K562 (cell line): ENCODE measurements at regions not wholly inside any gene's neighbourhood (a gene's known extent, or its start where the extent isn't known, plus 50 kb on each side); places are given as distances from the start of the nearest gene placed in this dataset.
A peak's percentile ranks its signal among the peaks of the same experiment; 100 is the strongest.

Experiments used
- CTCFL ChIP-seq: IDR thresholded peaks from 2 replicates; pipeline ENCODE4 v1.6.1; 2011; ENCODE audit warnings: borderline replicate concordance, low read depth, mild to moderate bottlenecking, moderate library complexity, low read length; ENCODE audit not compliant: insufficient read depth, poor library complexity, severe bottlenecking
- GATAD2B ChIP-seq: fragments of 450-650 bp; IDR thresholded peaks from 2 replicates; pipeline ENCODE4 v1.6.1; 2017; ENCODE audit warnings: mild to moderate bottlenecking, borderline replicate concordance
- HES1 ChIP-seq: fragments of 450-650 bp; IDR thresholded peaks from 2 replicates; pipeline ENCODE4 v1.6.1; 2016; ENCODE audit warnings: low read depth, mild to moderate bottlenecking, moderate library complexity
- IFI16 ChIP-seq: fragments of 250-450 bp; sonication (Bioruptor Pico); IDR thresholded peaks from 2 replicates; pipeline ENCODE4 v2.1.2; 2022; ENCODE audit warnings: mild to moderate bottlenecking, inconsistent platforms
- KAT2B ChIP-seq: IDR thresholded peaks from one replicate; pipeline ENCODE4 v1.6.1; 2012; ENCODE audit warnings: low read depth, mild to moderate bottlenecking, control low read depth, inconsistent platforms, low read length, moderate library complexity
- MEF2A ChIP-seq: IDR thresholded peaks from 2 replicates; pipeline ENCODE4 v1.6.1; 2011; ENCODE audit warnings: low read depth, mild to moderate bottlenecking, low read length, moderate library complexity; ENCODE audit not compliant: control insufficient read depth
- RBM17 ChIP-seq: fragments of 200-400 bp; formaldehyde crosslinking; IDR thresholded peaks from 2 replicates; pipeline ENCODE4 v1.6.1; 2017; ENCODE audit warnings: low read depth, mild to moderate bottlenecking, low read length, borderline replicate concordance
- TSHZ1 ChIP-seq: fragments of 250-450 bp; sonication (Bioruptor Pico); IDR thresholded peaks from 2 replicates; pipeline ENCODE4 v1.4.0; 2020; ENCODE audit warnings: mild to moderate bottlenecking, moderate library complexity
- ZNF146 ChIP-seq: IDR thresholded peaks from one replicate; pipeline ENCODE4 v1.6.1; 2018; ENCODE audit warnings: missing compliant biosample characterization; ENCODE audit not compliant: unreplicated experiment
- ZNF24 ChIP-seq: fragments of 450-650 bp; IDR thresholded peaks from 2 replicates; pipeline ENCODE4 v1.6.1; 2016
- TF ChIP-seq, protein P1 (sequence below): fragments of 450-650 bp; IDR thresholded peaks from 2 replicates; pipeline ENCODE4 v1.6.1; 2016; ENCODE audit warnings: mild to moderate bottlenecking, moderate library complexity

- TF ChIP-seq TSHZ1 (CRISPR knock-in tag) (no peak), ZNF24 (no peak), GATAD2B (0 out of 2 replicates have a peak, but pooled peaks have one; percentile 16), ZNF146 (no peak), HES1 (no peak), KAT2B (no peak), CTCFL (no peak), IFI16 (CRISPR knock-in tag) (no peak), RBM17 (no peak), MEF2A (no peak)
- TF ChIP-seq, protein P1, sequence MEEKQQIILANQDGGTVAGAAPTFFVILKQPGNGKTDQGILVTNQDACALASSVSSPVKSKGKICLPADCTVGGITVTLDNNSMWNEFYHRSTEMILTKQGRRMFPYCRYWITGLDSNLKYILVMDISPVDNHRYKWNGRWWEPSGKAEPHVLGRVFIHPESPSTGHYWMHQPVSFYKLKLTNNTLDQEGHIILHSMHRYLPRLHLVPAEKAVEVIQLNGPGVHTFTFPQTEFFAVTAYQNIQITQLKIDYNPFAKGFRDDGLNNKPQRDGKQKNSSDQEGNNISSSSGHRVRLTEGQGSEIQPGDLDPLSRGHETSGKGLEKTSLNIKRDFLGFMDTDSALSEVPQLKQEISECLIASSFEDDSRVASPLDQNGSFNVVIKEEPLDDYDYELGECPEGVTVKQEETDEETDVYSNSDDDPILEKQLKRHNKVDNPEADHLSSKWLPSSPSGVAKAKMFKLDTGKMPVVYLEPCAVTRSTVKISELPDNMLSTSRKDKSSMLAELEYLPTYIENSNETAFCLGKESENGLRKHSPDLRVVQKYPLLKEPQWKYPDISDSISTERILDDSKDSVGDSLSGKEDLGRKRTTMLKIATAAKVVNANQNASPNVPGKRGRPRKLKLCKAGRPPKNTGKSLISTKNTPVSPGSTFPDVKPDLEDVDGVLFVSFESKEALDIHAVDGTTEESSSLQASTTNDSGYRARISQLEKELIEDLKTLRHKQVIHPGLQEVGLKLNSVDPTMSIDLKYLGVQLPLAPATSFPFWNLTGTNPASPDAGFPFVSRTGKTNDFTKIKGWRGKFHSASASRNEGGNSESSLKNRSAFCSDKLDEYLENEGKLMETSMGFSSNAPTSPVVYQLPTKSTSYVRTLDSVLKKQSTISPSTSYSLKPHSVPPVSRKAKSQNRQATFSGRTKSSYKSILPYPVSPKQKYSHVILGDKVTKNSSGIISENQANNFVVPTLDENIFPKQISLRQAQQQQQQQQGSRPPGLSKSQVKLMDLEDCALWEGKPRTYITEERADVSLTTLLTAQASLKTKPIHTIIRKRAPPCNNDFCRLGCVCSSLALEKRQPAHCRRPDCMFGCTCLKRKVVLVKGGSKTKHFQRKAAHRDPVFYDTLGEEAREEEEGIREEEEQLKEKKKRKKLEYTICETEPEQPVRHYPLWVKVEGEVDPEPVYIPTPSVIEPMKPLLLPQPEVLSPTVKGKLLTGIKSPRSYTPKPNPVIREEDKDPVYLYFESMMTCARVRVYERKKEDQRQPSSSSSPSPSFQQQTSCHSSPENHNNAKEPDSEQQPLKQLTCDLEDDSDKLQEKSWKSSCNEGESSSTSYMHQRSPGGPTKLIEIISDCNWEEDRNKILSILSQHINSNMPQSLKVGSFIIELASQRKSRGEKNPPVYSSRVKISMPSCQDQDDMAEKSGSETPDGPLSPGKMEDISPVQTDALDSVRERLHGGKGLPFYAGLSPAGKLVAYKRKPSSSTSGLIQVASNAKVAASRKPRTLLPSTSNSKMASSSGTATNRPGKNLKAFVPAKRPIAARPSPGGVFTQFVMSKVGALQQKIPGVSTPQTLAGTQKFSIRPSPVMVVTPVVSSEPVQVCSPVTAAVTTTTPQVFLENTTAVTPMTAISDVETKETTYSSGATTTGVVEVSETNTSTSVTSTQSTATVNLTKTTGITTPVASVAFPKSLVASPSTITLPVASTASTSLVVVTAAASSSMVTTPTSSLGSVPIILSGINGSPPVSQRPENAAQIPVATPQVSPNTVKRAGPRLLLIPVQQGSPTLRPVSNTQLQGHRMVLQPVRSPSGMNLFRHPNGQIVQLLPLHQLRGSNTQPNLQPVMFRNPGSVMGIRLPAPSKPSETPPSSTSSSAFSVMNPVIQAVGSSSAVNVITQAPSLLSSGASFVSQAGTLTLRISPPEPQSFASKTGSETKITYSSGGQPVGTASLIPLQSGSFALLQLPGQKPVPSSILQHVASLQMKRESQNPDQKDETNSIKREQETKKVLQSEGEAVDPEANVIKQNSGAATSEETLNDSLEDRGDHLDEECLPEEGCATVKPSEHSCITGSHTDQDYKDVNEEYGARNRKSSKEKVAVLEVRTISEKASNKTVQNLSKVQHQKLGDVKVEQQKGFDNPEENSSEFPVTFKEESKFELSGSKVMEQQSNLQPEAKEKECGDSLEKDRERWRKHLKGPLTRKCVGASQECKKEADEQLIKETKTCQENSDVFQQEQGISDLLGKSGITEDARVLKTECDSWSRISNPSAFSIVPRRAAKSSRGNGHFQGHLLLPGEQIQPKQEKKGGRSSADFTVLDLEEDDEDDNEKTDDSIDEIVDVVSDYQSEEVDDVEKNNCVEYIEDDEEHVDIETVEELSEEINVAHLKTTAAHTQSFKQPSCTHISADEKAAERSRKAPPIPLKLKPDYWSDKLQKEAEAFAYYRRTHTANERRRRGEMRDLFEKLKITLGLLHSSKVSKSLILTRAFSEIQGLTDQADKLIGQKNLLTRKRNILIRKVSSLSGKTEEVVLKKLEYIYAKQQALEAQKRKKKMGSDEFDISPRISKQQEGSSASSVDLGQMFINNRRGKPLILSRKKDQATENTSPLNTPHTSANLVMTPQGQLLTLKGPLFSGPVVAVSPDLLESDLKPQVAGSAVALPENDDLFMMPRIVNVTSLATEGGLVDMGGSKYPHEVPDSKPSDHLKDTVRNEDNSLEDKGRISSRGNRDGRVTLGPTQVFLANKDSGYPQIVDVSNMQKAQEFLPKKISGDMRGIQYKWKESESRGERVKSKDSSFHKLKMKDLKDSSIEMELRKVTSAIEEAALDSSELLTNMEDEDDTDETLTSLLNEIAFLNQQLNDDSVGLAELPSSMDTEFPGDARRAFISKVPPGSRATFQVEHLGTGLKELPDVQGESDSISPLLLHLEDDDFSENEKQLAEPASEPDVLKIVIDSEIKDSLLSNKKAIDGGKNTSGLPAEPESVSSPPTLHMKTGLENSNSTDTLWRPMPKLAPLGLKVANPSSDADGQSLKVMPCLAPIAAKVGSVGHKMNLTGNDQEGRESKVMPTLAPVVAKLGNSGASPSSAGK, result peak; percentile 71
These were observed 118.1 kb downstream of the ARL4A start (continued) for GRCh38 chr7:12805518-12805928.
